Central memory CD8-positive, alpha-beta T cell (primary cell): ENCODE measurements at regions not wholly inside any gene's neighbourhood (a gene's known extent, or its start where the extent isn't known, plus 50 kb on each side); places are given as distances from the start of the nearest gene placed in this dataset.

Source experiments
- ATAC-seq: fragments of 150-1000 bp; cut with Tn5 transposase; replicated peaks from 2 replicates; pipeline ENCODE4 v1.10.0; 2022; ENCODE audit warnings: mild to moderate bottlenecking, moderate FRiP score, moderate number of reproducible peaks; ENCODE audit not compliant: poor library complexity, severe bottlenecking; ENCODE audit errors: extremely low read depth
- DNase-seq, 2 donors: peaks; one replicate each; pipeline ENCODE4 v3.0.0; 2021; ENCODE audit warnings: low spot score in 2 of 2
- H3K27ac Mint-ChIP-seq: one replicate; pipeline ENCODE4 v1.8.0; 2022; ENCODE audit warnings: low read depth, mild to moderate bottlenecking, moderate library complexity, mixed read lengths
- H3K27me3 Mint-ChIP-seq: one replicate; pipeline ENCODE4 v1.8.0; 2022; ENCODE audit warnings: mixed read lengths
- H3K36me3 Mint-ChIP-seq: one replicate; pipeline ENCODE4 v1.8.0; 2022; ENCODE audit warnings: mild to moderate bottlenecking, moderate library complexity, mixed read lengths; ENCODE audit not compliant: insufficient read depth
- H3K4me1 Mint-ChIP-seq: one replicate; pipeline ENCODE4 v1.8.0; 2022; ENCODE audit warnings: mixed read lengths
- H3K4me3 Mint-ChIP-seq: one replicate; pipeline ENCODE4 v1.8.0; 2022; ENCODE audit warnings: mild to moderate bottlenecking, moderate library complexity, mixed read lengths
- H3K9me3 Mint-ChIP-seq: one replicate; pipeline ENCODE4 v1.8.0; 2022; ENCODE audit warnings: mixed read lengths

DNA sequence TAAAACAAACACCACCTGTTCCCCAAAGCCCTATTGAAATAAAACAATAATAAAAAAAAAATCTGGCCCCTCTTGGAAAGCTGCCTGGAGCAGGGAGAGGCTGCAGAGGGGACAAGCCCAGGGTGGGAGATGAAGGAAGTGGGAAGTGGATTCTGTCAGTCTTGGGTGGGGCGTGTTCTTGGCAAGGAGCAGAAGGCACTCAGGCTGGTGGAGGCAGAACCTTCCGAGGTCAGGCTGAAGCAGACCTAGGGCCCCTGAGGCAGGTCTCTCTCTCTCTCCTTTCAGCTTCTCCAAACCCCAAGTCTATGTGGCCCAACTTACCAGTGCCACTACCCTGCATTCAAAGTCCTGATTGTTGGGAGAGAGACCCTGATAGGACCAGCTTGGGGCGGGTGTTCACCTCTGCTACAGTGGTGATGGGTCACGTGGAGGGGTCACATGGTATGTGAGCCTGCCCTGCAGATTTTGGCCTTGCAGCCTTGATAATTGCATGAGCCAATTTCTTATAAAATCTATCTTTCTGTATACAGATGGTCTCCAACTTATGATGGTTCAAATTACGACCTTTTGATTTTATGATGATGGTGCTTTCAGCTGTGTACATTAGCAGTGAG lies 145.4 kb upstream of the C1orf174 start:
- Mint-ChIP-seq H3K4me1 (no peaks in the 10 kb centered on the region), H3K4me3 (no peak overlapping the region), H3K9me3 (no peaks in the 10 kb centered on the region), H3K36me3 (peaks cover 1% of the 10 kb centered on the region), H3K27me3 (peaks cover 38% of the 10 kb centered on the region), H3K27ac (no peak overlapping the region)
- ATAC-seq (no peak), DNase-seq (no peak)

DNA sequence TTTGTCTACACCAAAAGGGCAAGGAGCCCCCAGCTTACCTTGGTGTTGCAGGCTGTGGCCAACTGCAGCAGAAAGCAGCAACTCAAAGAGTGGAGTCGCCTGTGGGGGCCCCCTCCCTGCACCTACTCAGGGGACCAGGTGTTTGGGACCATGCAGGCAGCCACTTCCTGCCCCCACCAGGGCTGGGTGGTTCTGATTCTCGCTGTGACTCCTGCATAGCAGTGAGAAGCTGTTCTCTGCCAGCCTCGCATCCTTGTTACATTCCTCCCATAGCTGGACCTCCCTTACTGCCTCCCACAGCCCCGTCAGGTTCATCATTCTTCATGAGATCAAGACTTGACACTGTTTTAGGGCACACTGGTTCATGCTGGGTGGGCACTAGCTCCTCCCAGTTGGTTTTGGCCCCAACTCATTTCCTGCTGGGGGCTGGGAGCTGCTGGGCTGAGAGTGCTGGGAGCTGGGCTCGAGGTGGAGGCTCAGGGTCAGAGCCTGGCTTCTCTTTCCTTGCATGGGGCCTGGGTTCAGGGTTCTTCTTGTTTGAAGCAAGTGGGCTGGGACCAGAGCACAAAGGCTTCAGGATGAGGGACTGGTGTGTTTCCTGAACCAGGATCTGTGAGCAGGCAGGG lies 146.9 kb upstream of the C1orf174 start:
- H3K27ac Mint-ChIP-seq: no peak overlapping the region
- no peak overlapping the region for H3K4me3 Mint-ChIP-seq
- peaks cover 2% of the 10 kb centered on the region for H3K36me3 Mint-ChIP-seq
- ATAC-seq (no peak), DNase-seq (no peak)
- H3K9me3 Mint-ChIP-seq: no peaks in the 10 kb centered on the region
- H3K27me3 Mint-ChIP-seq: peaks cover 38% of the 10 kb centered on the region
- H3K4me1 Mint-ChIP-seq: no peaks in the 10 kb centered on the region

DNA sequence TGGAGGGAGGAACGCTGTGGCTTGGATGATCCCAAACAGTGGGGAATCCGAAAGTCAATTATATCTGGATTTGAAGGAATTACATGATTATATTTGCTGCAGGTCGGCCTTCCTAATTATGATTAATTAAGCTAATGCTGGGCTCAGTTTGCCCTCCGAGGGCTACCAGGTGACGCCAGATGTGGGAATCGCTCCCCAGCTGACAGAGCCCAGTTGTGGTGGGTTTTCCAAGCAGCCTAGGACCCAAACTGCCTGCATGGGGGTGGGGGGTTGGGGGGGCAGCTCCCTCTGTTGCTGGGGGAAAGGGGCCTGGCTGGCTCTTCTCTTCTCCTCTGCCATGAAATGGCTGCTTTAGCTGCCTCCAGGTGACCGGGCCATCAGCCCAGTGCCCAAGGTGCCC lies 147.6 kb upstream of the C1orf174 start:
- Mint-ChIP-seq H3K4me1 (peaks cover 1% of the 10 kb centered on the region), H3K4me3 (no peak overlapping the region), H3K36me3 (peaks cover 3% of the 10 kb centered on the region), H3K9me3 (no peaks in the 10 kb centered on the region), H3K27ac (no peak overlapping the region), H3K27me3 (peaks cover 43% of the 10 kb centered on the region)
- no peak for DNase-seq
- no peak for ATAC-seq

DNA sequence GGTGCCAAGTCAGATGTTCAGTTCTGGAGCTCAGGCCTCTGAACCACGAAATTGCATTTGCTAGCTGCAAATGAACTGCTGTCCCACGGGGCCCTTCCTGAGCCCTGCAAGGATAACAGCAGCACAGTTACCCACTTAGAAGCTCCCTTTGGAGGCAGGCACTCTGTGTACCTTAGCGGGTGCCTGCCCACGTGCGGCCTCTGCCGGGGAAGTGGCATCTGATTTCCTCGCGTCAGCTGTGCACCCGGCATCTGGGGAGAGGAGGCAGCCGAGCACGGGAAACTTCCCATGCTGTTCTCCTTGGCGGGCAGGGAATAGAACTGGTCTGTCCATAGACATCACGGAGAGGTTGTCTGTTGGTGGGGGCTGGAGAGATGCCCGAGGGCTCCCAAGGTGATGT lies 148.0 kb upstream of the C1orf174 start:
- Mint-ChIP-seq H3K27ac (no peak overlapping the region), H3K27me3 (peaks cover 47% of the 10 kb centered on the region), H3K4me1 (peaks cover 5% of the 10 kb centered on the region), H3K36me3 (peaks cover 3% of the 10 kb centered on the region), H3K9me3 (no peaks in the 10 kb centered on the region), H3K4me3 (no peak overlapping the region)
- no peak for DNase-seq
- ATAC-seq: no peak

DNA sequence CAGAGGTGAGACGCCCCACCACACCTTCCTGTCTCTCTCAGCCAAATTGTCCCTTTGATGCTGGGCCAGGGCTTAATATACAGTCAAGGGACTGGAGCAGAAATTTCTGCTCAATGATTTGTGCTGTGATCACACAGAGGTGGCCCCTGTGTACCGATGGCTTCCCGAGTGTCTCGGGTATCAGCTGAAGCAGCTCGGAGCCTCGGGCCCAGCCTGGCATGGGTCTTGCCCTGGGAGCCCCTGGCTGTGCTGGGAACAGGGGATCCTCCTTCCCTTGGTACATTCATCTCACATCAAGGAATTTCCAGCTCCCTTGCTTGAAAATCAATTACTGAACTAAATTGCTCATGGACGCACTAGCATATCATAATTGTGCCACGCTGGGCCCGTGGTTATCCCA lies 148.8 kb upstream of the C1orf174 start:
- H3K4me1 Mint-ChIP-seq: peaks cover 8% of the 10 kb centered on the region
- H3K27me3 Mint-ChIP-seq: peaks cover 53% of the 10 kb centered on the region
- H3K4me3 Mint-ChIP-seq: no peak overlapping the region
- no peak overlapping the region for H3K27ac Mint-ChIP-seq
- ATAC-seq (no peak), DNase-seq (no peak)
- peaks cover 3% of the 10 kb centered on the region for H3K36me3 Mint-ChIP-seq
- no peaks in the 10 kb centered on the region for H3K9me3 Mint-ChIP-seq

DNA sequence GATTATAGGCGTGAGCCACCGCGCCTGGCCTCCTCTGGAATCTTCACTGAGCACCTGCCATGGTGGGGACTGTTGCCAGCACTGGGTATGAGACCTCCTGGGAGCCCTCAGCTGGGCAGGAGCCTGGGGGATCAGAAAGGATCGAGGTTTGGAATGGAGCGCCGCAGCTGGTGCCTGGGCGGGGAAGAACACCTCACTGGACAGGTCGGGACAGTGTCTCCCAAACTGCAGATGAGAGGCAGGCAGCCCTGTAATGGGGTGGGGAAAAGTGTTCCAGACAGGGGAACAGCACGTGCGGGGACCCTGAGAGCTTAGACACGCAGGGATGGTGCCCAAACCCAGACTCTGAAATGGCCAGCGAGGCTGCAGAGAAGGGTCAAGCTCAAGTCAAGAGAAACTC lies 150.9 kb upstream of the C1orf174 start:
- H3K4me3 Mint-ChIP-seq: no peak overlapping the region
- H3K36me3 Mint-ChIP-seq: peaks cover 3% of the 10 kb centered on the region
- H3K9me3 Mint-ChIP-seq: no peaks in the 10 kb centered on the region
- peaks cover 54% of the 10 kb centered on the region for H3K27me3 Mint-ChIP-seq
- peaks cover 8% of the 10 kb centered on the region for H3K4me1 Mint-ChIP-seq
- H3K27ac Mint-ChIP-seq: no peak overlapping the region
- DNase-seq: no peak
- ATAC-seq: no peak

DNA sequence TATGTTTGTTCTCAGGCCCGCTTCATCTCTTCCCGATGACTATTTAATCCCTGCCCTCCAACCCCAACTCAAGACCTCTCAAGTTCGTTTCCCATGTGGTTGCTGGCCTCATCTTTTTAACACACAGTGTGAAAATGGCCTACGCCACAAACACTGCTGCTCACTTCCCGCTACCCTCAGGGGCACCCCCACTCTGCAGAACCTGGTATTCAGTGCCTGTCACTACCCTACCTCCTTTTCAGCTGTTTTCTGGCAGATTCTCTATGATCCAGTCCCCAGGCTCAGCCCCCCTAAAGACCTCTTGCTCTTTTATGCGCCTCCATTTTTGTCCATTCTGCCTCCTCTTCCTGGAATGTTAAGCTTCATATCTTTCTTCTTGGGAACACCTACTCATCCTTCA lies 152.6 kb upstream of the C1orf174 start:
- no peak overlapping the region for H3K27ac Mint-ChIP-seq

DNA sequence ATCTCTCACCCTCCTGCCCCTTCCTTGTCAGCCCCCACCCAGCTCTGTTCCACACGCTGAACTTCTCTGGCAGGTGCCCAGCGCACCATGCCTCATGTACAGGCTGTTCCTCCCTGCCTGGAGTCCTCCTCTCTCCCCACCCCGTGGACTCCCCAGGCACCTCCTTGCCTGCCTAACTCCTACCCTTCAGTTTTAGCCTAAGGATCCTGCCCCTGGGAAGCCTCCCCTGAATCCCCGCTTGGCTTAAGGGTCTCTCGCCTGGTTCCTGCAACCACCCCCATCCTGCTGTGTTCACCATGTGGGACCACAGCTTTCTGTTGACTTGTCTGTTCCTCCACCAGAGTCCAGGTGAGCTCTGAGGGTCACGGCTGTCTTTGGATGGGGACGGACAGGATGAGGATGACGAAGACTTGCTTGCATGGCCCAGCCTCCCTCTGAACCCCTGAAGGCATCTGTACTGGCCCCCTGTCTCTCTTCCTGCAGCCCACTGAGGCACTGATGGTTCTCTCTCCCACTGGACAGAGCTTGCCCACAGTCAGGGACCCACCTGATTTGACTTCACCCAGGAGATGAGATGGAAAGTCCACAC lies 153.2 kb upstream of the C1orf174 start:
- Mint-ChIP-seq H3K4me3 (no peak overlapping the region), H3K27me3 (peaks cover 40% of the 10 kb centered on the region), H3K36me3 (peaks cover 3% of the 10 kb centered on the region), H3K4me1 (peaks cover 8% of the 10 kb centered on the region), H3K9me3 (no peaks in the 10 kb centered on the region), H3K27ac (no peak overlapping the region)
- DNase-seq (no peak), ATAC-seq (no peak)

More for the DNA sequence above, 152.6 kb upstream of the C1orf174 start:
- Mint-ChIP-seq H3K4me1 (peaks cover 8% of the 10 kb centered on the region), H3K36me3 (peaks cover 3% of the 10 kb centered on the region), H3K27me3 (peaks cover 45% of the 10 kb centered on the region), H3K4me3 (no peak overlapping the region), H3K9me3 (no peaks in the 10 kb centered on the region)
- ATAC-seq (no peak), DNase-seq (no peak)

DNA sequence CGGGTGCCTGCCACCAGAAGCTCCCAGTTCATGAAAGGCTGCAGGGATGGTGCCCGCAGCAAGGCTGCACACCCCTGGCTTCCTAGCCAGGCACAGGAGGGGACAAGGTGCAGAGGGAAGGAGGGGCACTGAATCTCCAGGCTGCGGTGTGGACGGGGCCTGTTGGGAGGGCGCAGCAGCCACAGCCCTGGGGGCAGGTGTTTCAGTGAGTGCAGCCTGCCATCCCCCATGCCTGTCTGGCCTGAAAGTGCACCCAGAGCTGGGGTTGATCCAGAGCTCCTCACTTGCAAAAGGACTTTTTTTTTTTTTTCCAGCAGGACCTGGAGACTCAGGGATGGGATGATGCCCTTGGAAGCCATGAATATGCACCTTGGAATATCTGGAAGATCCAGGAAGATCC lies 153.7 kb upstream of the C1orf174 start:
- H3K36me3 Mint-ChIP-seq: peaks cover 3% of the 10 kb centered on the region
- H3K27ac Mint-ChIP-seq: no peak overlapping the region
- H3K4me3 Mint-ChIP-seq: no peak overlapping the region
- DNase-seq (no peak), ATAC-seq (no peak)
- no peaks in the 10 kb centered on the region for H3K9me3 Mint-ChIP-seq
- H3K27me3 Mint-ChIP-seq: peaks cover 37% of the 10 kb centered on the region
- peaks cover 8% of the 10 kb centered on the region for H3K4me1 Mint-ChIP-seq

DNA sequence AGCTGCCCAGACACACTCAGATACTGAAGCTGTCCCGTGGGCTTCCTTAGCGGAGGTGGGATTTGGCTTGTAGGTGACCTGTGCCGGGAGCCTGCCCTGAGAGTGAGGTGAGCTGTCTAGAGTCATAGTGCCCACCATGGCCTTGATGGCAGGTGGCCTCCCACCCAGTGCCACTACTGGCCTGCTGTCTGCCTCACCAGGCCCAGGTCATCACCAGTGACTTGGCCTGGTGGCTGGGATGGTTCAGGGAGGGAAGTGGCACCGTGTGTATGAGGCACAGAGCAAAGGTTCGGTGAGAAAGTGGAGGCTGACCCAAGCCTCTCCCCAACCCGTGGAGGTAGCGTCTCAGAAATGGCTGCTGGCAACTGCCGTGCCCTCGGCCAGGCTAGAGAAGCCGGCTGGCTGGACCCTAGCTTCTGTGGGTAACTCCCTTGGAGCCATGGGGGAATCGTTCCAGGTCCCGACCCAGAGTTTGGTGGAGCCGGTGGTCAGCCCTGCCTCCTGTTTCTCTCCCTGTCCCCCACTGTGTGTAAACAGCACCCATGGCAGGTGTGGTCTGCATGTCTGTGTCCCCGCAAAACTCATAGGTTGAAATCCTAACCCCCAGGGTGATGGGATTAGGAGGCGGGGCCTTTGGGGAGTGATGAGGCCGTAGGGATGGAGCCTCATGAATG lies 155.4 kb upstream of the C1orf174 start:
- Mint-ChIP-seq H3K27ac (no peak overlapping the region), H3K4me3 (no peak overlapping the region), H3K27me3 (peaks cover 26% of the 10 kb centered on the region), H3K36me3 (peaks cover 1% of the 10 kb centered on the region), H3K9me3 (no peaks in the 10 kb centered on the region), H3K4me1 (peaks cover 8% of the 10 kb centered on the region)
- DNase-seq (no peak), ATAC-seq (no peak)

DNA sequence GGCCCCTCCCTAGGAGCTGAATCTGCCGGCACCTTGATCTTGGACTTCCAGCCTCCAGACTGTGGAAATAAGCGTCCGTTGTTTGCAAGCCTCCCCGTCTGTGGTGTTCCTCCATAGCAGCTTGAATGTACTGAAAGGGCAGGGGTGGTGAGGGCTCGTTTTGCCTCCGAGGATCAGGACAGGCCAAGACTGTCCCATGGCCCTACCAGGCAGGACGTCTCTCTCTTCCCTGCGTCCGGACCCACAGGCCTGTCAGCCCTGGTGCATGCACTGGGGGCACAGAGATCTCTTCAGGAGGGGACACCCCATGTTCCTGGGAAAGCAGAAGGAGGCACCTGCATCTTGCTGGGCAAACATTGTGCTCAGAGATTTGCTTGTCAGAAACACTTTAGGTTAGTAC lies 156.3 kb upstream of the C1orf174 start:
- Mint-ChIP-seq H3K4me3 (no peak overlapping the region), H3K36me3 (peaks cover 1% of the 10 kb centered on the region), H3K9me3 (no peaks in the 10 kb centered on the region), H3K4me1 (peaks cover 8% of the 10 kb centered on the region), H3K27me3 (peaks cover 26% of the 10 kb centered on the region), H3K27ac (no peak overlapping the region)
- no peak for DNase-seq
- no peak for ATAC-seq

DNA sequence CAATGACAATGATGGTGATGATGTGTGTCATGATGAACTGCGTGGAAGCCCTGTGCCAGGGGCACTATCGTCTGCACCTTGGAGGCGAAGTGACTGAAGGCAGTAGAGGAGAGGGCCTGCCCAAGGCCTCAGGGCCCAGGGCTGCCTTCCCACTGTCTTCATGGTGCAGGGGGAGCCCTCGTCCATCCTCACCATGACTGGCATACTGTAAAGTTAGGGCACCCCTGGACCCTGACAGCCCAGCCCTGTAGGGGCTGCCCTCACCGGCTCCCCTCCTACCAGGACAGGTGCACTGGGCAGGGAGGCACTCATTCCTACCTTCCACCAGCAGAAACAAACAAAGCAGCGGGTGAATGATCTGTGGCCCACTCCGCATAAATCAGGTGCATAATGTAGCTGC lies 156.9 kb upstream of the C1orf174 start:
- H3K36me3 Mint-ChIP-seq: peaks cover under 1% of the 10 kb centered on the region
- no peak for ATAC-seq
- H3K4me3 Mint-ChIP-seq: no peak overlapping the region

DNA sequence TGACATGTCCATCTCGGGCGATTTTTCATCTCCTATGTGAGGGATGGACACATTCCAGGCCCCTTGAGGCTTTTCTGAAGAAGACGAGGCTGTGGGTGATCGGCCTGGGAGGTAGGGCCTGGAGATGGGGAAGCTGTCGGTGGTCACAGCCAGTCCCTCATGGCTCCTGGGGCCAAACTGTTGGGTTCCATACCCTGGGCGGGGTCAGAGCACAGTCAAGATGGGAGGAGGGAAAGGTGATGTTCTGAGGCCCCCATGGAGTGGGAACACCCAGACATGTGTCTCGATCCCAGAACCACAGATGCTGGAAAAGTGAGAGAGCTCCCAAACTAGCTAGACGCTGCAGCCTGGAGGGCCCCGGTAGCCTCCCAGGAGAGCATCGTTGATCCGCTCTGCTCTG lies 157.5 kb upstream of the C1orf174 start:
- ATAC-seq (no peak), DNase-seq (no peak)
- Mint-ChIP-seq H3K9me3 (no peaks in the 10 kb centered on the region), H3K36me3 (no peaks in the 10 kb centered on the region), H3K27ac (no peak overlapping the region), H3K4me3 (no peak overlapping the region), H3K27me3 (peaks cover 22% of the 10 kb centered on the region), H3K4me1 (peaks cover 7% of the 10 kb centered on the region)

More for the DNA sequence above, 156.9 kb upstream of the C1orf174 start:
- Mint-ChIP-seq H3K9me3 (no peaks in the 10 kb centered on the region), H3K27ac (no peak overlapping the region), H3K27me3 (peaks cover 26% of the 10 kb centered on the region), H3K4me1 (peaks cover 8% of the 10 kb centered on the region)
- DNase-seq: no peak
